OCI-LY1 (cell line): ENCODE measurements at regions not wholly inside any gene's neighbourhood (a gene's known extent, or its start where the extent isn't known, plus 50 kb on each side); places are given as distances from the start of the nearest gene placed in this dataset.

Experiments
- H2AFZ ChIP-seq: fragments of 200-600 bp; sonication (generic), shearing (Covaris generic); 2 replicates; pipeline ENCODE4 v1.6.0; 2014; ENCODE audit warnings: antibody characterized with exemption, mild to moderate bottlenecking, low read length
- H3F3A ChIP-seq: fragments of 200-600 bp; sonication (generic), shearing (Covaris generic); 2 replicates; pipeline ENCODE4 v1.6.0; 2014; ENCODE audit warnings: mild to moderate bottlenecking, antibody characterized with exemption, low read length, moderate library complexity; ENCODE audit not compliant: insufficient read depth
- H3K27ac ChIP-seq: fragments of 200-600 bp; sonication (generic); 2 replicates; pipeline ENCODE4 v1.5.1; 2014; ENCODE audit warnings: low read length, mixed run types, mild to moderate bottlenecking, low read depth; ENCODE audit not compliant: poor library complexity, severe bottlenecking
- H3K27me3 ChIP-seq: fragments of 200-600 bp; sonication (generic); 2 replicates; pipeline ENCODE4 v1.6.0; 2014; ENCODE audit warnings: antibody characterized with exemption, mild to moderate bottlenecking, low read length, moderate library complexity; ENCODE audit not compliant: insufficient read depth
- H3K36me3 ChIP-seq: fragments of 200-600 bp; sonication (generic); 2 replicates; pipeline ENCODE4 v1.6.1; 2014; ENCODE audit warnings: mild to moderate bottlenecking, antibody characterized with exemption, low read length, moderate library complexity, mixed read lengths; ENCODE audit not compliant: insufficient read depth
- H3K4me1 ChIP-seq: fragments of 200-600 bp; sonication (generic); 2 replicates; pipeline ENCODE4 v1.5.1; 2014; ENCODE audit warnings: mild to moderate bottlenecking, low read length, moderate library complexity; ENCODE audit not compliant: insufficient read depth, severe bottlenecking
- H3K4me2 ChIP-seq: fragments of 200-600 bp; sonication (generic), shearing (Covaris generic); 2 replicates; pipeline ENCODE4 v1.6.1; 2014; ENCODE audit warnings: low read length
- H3K4me3 ChIP-seq: fragments of 200-600 bp; sonication (generic); 2 replicates; pipeline ENCODE4 v1.5.1; 2014; ENCODE audit warnings: low read length, low read depth, mild to moderate bottlenecking, mixed read lengths; ENCODE audit not compliant: poor library complexity, severe bottlenecking
- H3K79me2 ChIP-seq: fragments of 200-600 bp; shearing (Covaris generic); 2 replicates; pipeline ENCODE4 v1.6.1; 2016; ENCODE audit warnings: mixed run types, low read length, mixed read lengths; ENCODE audit not compliant: insufficient read depth
- H3K9ac ChIP-seq: fragments of 200-600 bp; sonication (generic), shearing (Covaris generic); 2 replicates; pipeline ENCODE4 v1.6.1; 2014; ENCODE audit warnings: mild to moderate bottlenecking, low read length, mixed read lengths
- H3K9me2 ChIP-seq: fragments of 200-600 bp; sonication (generic), shearing (Covaris generic); 2 replicates; pipeline ENCODE4 v1.6.1; 2014; ENCODE audit warnings: low read depth, mild to moderate bottlenecking, low read length, mixed read lengths
- H3K9me3 ChIP-seq: fragments of 200-600 bp; shearing (Covaris generic); 2 replicates; pipeline ENCODE4 v1.6.1; 2014; ENCODE audit warnings: low read length, mixed read lengths
- H4K20me1 ChIP-seq: fragments of 200-600 bp; sonication (generic), shearing (Covaris generic); 2 replicates; pipeline ENCODE4 v1.6.0; 2016; ENCODE audit warnings: mild to moderate bottlenecking, low read length; ENCODE audit not compliant: insufficient read depth
- EZH2 ChIP-seq: fragments of 200-600 bp; sonication (generic), shearing (Covaris generic); IDR thresholded peaks from 2 replicates; pipeline ENCODE4 v1.8.0; 2017; ENCODE audit warnings: borderline replicate concordance, mixed run types, mild to moderate bottlenecking, antibody characterized with exemption, low read length, moderate library complexity, mixed read lengths
- TF ChIP-seq, protein P1 (sequence below): fragments of 200-600 bp; sonication (generic), shearing (Covaris generic); IDR thresholded peaks from 2 replicates; pipeline ENCODE4 v1.5.1; 2017; ENCODE audit warnings: mild to moderate bottlenecking, antibody characterized with exemption, low read length, moderate library complexity, mixed read lengths

DNA sequence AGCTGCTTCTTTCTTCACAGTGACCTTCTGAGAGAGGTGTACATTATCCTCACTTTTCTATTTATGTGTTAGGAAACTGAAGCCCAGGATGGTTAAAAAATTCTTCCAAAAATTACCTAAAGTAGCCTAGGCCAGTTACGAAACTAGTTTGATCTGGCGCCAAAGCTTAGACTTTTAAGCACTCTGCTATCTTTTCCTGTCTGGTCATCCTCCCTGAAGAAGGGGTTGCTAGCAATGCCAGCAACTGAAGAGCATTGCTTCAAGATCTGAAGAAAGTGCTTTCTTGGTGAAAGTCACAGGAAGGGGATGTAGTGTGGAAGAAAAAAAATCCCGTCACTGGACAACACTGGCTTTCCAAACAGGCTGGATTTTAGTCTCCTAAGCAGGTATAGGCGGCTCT is 618.8 kb upstream of the GRM7 start:
- Histone ChIP-seq H3K4me2 (no peak overlapping the region), H3K4me3 (no peak overlapping the region), H4K20me1 (no peaks in the 10 kb centered on the region), H3F3A (no peaks in the 10 kb centered on the region), H3K36me3 (no peaks in the 10 kb centered on the region; the same call in 1 of the 2 replicates), H3K9me2 (no peaks in the 10 kb centered on the region), H3K9me3 (no peaks in the 10 kb centered on the region), H3K4me1 (no peaks in the 10 kb centered on the region), H2AFZ (no peak overlapping the region), H3K79me2 (no peaks in the 10 kb centered on the region), H3K27ac (no peak overlapping the region), H3K9ac (no peak overlapping the region), H3K27me3 (no peaks in the 10 kb centered on the region)
- TF ChIP-seq EZH2: no peak

DNA sequence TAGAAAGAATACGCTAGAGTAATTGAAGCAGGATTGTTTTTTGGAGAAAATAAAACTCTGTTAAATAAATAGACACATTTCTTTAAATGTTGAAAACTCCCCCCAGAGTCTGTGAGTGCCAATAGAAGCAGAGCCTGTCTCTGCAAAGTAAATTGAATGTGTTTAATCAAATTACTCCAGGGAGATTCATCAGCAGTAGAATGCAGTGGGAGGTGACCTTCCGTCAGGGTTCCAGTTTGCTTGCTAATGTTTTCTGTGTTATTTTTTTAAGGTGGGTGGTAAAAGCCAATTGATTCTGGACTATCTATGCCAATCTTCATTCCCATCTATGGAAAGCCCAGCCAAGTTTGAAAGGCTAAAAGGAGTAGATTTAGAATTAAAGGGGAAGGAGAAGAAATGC is 612.4 kb upstream of the GRM7 start:
- Histone ChIP-seq H3K4me2 (no peak overlapping the region), H3K27me3 (no peaks in the 10 kb centered on the region), H3K4me3 (no peak overlapping the region), H4K20me1 (no peaks in the 10 kb centered on the region), H3K27ac (no peak overlapping the region), H3F3A (no peaks in the 10 kb centered on the region), H3K9ac (no peak overlapping the region), H3K36me3 (no peaks in the 10 kb centered on the region), H3K4me1 (peaks cover 42% of the 10 kb centered on the region), H3K9me3 (no peaks in the 10 kb centered on the region), H3K79me2 (no peaks in the 10 kb centered on the region), H3K9me2 (no peaks in the 10 kb centered on the region), H2AFZ (no peak overlapping the region)
- TF ChIP-seq, protein P1, sequence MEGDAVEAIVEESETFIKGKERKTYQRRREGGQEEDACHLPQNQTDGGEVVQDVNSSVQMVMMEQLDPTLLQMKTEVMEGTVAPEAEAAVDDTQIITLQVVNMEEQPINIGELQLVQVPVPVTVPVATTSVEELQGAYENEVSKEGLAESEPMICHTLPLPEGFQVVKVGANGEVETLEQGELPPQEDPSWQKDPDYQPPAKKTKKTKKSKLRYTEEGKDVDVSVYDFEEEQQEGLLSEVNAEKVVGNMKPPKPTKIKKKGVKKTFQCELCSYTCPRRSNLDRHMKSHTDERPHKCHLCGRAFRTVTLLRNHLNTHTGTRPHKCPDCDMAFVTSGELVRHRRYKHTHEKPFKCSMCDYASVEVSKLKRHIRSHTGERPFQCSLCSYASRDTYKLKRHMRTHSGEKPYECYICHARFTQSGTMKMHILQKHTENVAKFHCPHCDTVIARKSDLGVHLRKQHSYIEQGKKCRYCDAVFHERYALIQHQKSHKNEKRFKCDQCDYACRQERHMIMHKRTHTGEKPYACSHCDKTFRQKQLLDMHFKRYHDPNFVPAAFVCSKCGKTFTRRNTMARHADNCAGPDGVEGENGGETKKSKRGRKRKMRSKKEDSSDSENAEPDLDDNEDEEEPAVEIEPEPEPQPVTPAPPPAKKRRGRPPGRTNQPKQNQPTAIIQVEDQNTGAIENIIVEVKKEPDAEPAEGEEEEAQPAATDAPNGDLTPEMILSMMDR: no peak
- TF ChIP-seq EZH2: no peak

DNA sequence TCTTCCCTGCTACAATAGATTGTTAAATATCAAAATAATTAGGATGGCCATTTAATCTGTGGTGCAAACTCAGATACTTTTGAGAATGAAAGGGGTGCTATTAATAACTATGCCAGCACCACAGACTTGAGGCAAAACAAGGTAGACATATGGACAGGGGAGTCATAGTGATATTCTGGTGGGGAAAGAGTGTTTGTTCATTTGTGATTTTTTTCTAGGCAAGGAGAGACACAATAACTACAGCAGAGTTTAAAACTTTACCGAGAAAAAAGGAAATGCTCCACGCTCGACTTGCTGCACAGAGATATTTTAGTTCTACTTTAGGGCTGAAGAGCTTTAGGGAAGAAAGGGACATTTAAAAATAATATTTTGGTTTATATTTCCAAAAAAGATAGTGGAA is 611.2 kb upstream of the GRM7 start:
- Histone ChIP-seq H3K9me3 (0 out of 2 replicates have a peak, but pooled peaks cover 3% of the 10 kb centered on the region), H2AFZ (peak overlapping the region; percentile 13), H3F3A (no peaks in the 10 kb centered on the region), H3K4me2 (peak overlapping the region; percentile 65), H3K4me3 (peak overlapping the region; percentile 39), H3K9me2 (no peaks in the 10 kb centered on the region), H3K36me3 (no peaks in the 10 kb centered on the region), H3K27ac (peak overlapping the region; percentile 76), H4K20me1 (no peaks in the 10 kb centered on the region), H3K9ac (peak overlapping the region; percentile 30; the same call in 1 of the 2 replicates), H3K79me2 (no peaks in the 10 kb centered on the region), H3K4me1 (peaks cover 42% of the 10 kb centered on the region), H3K27me3 (no peaks in the 10 kb centered on the region)
- TF ChIP-seq, protein P1: no peak
- TF ChIP-seq EZH2: no peak

DNA sequence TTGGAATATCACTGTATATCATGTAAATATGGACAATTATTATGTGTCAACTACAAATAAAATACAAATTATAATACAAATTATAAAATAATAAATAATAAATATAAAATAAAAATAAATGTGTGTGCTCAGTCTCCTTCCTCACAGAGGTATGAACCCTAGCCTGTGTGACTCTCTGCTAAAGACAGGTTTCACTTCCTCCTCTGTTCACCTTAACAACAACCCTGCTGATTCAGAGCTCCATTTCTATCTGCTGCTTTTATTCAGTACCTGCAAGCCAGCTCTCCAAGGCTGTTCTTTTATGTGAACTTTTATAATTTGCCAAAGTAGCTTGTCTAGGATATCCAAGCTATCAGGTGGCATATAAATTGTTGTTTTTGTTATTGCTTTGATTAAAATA is 610.7 kb upstream of the GRM7 start:
- H3K27ac ChIP-seq: peak overlapping the region; percentile 76
- H3K27me3 ChIP-seq: no peaks in the 10 kb centered on the region
- H3K79me2 ChIP-seq: no peaks in the 10 kb centered on the region
- H3K36me3 ChIP-seq: no peaks in the 10 kb centered on the region
- H3K9me2 ChIP-seq: no peaks in the 10 kb centered on the region
- 0 out of 2 replicates have a peak, but pooled peaks cover 4% of the 10 kb centered on the region for H3K9me3 ChIP-seq
- H3K4me1 ChIP-seq: peaks cover 42% of the 10 kb centered on the region
- no peaks in the 10 kb centered on the region for H4K20me1 ChIP-seq
- H3K9ac ChIP-seq: peak overlapping the region; percentile 30; the same call in 1 of the 2 replicates
- H3K4me2 ChIP-seq: peak overlapping the region; percentile 65
- H3F3A ChIP-seq: no peaks in the 10 kb centered on the region
- TF ChIP-seq, protein P1: no peak
- no peak for TF ChIP-seq EZH2
- peak overlapping the region; percentile 39 for H3K4me3 ChIP-seq
- no peak overlapping the region for H2AFZ ChIP-seq
